ENCODE measurements at regions not wholly inside any gene's neighbourhood (a gene's known extent, or its start where the extent isn't known, plus 50 kb on each side); places are given as distances from the start of the nearest gene placed in this dataset.

DNA sequence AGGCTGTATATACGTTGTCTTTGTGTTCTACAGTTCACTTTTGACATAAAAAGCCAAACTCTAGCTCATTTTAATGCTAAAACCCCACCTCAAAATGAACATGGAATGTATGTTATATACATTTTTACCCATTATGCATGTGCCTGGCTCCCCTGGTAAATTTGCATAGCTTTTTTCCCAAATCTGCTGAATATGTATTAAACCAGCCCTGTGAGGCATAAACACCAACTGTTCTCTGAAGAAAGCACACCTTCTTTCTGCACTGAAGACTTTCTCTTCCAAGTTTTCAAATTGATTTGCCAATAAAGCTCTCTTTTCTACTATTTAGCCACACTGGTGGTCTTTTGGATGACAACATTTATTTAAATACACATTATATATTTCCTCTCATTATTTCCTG is 549.4 kb downstream of the TRIB2 start:
- TF ChIP-seq POLR2AphosphoS5 (IDR thresholded peaks at IDR 0.05; ENCODE audit: insufficient read depth in 1 of 2, low read depth in 1 of 2) (no peak), CTCF (IDR thresholded peaks at IDR 0.05) (no peak), POLR2A (IDR thresholded peaks at IDR 0.05) (no peak)

Data from vagina (tissue), 2 donors.